Activated CD8-positive, alpha-beta memory T cell treated with anti-CD3 and anti-CD28 coated beads for 1 hour (primary cell): ENCODE measurements at regions not wholly inside any gene's neighbourhood (a gene's known extent, or its start where the extent isn't known, plus 50 kb on each side); places are given as distances from the start of the nearest gene placed in this dataset.

Experiments used
- DNase-seq, 2 donors: peaks; one replicate each; pipeline ENCODE4 v3.0.0-alpha.2; 2020; ENCODE audit warnings: low read depth in 1 of 2; ENCODE audit errors: extremely low read depth in 1 of 2

- DNase-seq = no peak
Measured at GRCh38 chr18:1907470-1908206, 663.7 kb downstream of the METTL4 start.

DNA sequence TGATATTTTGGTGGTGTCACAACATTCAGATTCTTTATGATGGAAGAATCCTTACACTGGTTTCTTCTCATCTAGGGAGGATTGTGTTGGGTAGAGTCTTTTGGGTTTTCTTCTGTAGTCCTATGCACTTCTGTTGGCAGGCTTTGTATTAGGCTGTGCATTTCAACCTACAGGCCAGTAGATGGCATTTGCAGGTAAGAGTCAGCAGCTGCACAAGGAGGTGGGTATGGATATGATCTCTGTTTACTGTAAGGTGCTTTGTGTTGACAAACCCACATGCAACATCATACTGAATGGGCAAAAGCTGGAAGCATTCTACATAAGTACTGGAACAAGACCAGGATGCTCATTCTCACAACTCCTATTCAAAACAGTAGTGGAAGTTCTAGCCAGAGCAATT lies 656.8 kb downstream of the METTL4 start:
- no peak for DNase-seq

- DNase-seq = no peak
Measured at GRCh38 chr18:1916869-1917523, 654.3 kb downstream of the METTL4 start.

GRCh38 chr18:1917569-1917968 lies 653.7 kb downstream of the METTL4 start:
- DNase-seq = no peak

DNA sequence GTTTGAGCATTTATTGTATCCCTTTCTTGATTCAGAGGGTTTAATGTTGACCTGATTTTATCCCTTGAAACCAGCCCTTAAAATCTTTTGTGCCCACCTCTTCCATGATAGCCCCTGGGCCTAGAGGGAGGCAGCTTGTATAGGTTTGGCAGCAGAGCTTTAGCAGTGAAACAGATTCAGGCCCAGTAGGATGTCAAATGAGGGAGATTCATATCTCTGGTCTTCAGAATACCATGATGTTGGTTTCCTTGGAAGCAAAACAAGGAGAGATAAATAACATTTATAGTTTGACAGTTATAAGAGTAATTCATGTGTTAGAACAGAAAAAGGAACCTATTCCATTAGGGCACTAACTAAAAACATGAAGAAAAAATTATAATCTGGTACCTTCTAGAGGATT lies 649.2 kb downstream of the METTL4 start:
- no peak for DNase-seq

DNA sequence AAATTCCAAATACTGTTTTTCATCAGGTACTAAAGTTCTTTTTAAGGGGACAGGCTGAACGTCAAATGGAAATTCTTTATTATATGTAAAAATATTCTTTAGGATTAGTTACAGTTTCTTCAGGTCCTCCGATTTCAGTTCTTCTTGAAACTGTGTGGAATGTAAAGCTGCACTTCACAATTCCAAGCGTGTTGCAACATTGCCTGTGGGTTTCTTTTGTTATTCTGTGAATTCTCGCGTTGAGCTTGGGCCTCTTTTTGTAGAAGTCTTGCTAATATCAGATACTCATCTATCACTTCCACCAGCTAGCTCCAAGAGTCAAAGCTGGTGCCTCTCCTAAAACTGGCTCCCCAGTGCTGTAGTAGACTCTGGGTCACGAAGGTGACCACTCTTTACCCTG lies 642.6 kb downstream of the METTL4 start:
- no peak for DNase-seq

GRCh38 chr18:1929720-1930119 lies 641.6 kb downstream of the METTL4 start:
- DNase-seq = no peak

DNA sequence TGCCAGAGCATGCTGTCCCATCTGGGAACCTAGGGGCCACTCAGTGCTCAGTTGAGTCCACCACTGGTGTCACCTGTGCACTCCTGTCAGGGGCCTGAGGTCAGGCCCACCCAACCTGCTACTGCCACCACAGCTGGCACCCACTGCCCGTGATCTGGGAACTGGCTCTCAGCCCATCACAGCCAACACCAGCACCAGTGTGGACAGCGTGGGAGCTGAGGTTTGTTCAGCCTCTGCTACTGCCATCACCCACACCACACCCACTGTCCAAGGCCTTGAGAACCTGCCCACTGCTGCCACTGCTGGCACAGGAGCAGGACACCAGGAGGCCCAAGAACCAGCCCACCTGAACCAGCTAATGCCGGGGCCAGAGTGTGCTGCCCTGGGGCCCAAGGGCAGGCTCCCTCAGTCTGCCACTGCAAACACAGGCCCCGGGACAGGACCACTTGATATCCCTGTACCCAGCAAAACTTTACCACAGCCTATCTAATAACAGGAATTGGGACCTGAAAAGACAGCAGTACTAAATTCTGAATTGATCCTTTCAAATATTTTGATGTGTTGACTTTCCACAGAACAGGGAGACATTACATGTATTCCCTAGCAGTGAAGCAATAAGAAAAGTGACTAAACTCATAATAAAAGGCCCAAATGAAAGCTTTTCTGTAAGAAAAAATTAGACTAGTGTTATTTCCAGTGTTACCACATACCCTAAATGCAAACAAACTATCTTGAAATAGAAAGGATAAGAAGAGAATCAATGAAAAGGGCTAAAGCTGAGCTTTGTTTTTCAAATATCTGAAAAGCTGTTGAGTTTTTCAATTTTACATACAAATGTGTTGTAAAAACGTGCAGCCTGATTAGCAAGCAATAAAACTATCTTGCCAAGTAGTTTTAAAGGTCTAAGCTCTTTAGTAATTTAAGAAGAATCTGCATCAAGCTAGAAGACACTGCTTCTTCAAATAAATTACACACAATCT lies 640.7 kb downstream of the METTL4 start:
- DNase-seq = no peak

GRCh38 chr18:1952486-1952885 lies 618.8 kb downstream of the METTL4 start:
- DNase-seq = no peak

- no peak for DNase-seq
Measured at GRCh38 chr18:1954583-1955312, 616.6 kb downstream of the METTL4 start.

DNA sequence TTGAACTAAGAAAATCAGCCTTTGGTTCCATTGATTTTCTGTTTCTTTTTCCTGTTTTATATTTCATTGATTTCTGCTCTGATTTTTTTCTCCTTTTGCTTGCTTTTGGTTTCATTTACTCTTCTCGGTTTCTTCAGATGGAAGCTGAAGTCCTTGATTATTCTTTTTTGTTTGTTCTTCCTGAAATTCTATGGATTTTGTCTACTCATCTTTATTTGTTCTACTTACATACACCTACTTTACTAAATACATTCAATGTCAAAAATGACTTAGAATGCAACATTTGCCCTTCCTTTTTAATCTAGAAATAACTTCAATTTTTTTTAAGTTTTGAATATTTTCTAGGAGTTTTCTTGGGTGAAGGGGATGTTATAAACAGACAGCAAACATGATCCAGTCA lies 612.5 kb downstream of the METTL4 start:
- no peak for DNase-seq

- DNase-seq = no peak
Measured at GRCh38 chr18:1965016-1965415, 606.3 kb downstream of the METTL4 start.

- DNase-seq = no peak
Measured at GRCh38 chr18:1965541-1965940, 605.8 kb downstream of the METTL4 start.

DNA sequence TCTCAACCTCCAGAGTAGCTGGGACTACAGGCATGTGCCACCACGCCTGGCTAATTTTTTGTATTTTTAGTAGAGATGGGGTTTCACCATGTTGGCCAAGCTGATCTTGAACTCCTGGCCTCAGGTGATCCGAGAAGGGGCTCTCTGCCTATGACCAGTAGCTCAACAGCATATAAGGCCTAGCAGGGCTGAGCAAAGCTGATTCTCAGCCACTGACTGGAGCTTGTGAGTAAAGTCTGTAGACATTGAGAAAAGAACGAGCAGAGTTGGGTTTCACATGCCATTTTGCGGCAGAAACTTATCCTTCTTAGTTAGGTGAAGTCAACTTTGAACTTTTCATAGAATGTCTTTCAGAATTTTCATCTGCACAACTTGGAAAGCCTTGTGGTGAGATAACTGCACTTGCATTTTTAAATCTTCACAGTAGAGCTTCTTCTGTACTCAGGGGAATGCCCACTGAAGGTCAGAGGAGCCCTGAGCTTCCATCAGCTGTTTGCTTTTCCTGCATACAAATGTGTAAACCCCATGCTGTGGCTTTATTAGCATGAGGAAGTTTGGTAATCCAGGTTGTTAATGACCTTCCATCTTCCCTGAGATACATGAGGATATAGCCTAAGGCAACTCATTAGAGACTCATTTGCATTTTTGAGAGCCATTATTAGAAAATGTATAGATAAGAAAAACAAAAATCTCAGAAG lies 602.4 kb downstream of the METTL4 start:
- DNase-seq = no peak

- DNase-seq = no peak
Measured at GRCh38 chr18:1976484-1976883, 594.8 kb downstream of the METTL4 start.

- DNase-seq = no peak
Measured at GRCh38 chr18:1982056-1982455, 589.2 kb downstream of the METTL4 start.

- no peak for DNase-seq
Measured at GRCh38 chr18:1983746-1984515, 587.4 kb downstream of the METTL4 start.

- no peak for DNase-seq
Measured at GRCh38 chr18:1993866-1994265, 577.4 kb downstream of the METTL4 start.

GRCh38 chr18:1994471-1994870 lies 576.8 kb downstream of the METTL4 start:
- DNase-seq = no peak
